Vagina (tissue), 2 donors: ENCODE measurements at regions not wholly inside any gene's neighbourhood (a gene's known extent, or its start where the extent isn't known, plus 50 kb on each side); places are given as distances from the start of the nearest gene placed in this dataset.

Experiments
- POLR2A ChIP-seq, 2 donors: fragments of 450-650 bp; IDR thresholded peaks; one replicate each; pipeline ENCODE4 v1.6.1; 2017; ENCODE audit warnings: antibody characterized with exemption in 2 of 2, mild to moderate bottlenecking in 2 of 2, moderate library complexity in 2 of 2
- TF ChIP-seq, protein P1 (sequence below), 3 experiments: fragments of 450-650 bp in 2 of 3; fragments of 200-600 bp in 1 of 3; sonication (generic) in 1 of 3; IDR thresholded peaks; one replicate each; pipeline ENCODE4 v1.5.1; 2017 to 2019; ENCODE audit warnings: antibody characterized with exemption in 3 of 3, mild to moderate bottlenecking in 2 of 3, moderate library complexity in 2 of 3

GRCh38 chr1:64325856-64326255 is 122.4 kb downstream of the UBE2U start:
- no peak for TF ChIP-seq POLR2A (IDR thresholded peaks at IDR 0.05)
- TF ChIP-seq, protein P1, sequence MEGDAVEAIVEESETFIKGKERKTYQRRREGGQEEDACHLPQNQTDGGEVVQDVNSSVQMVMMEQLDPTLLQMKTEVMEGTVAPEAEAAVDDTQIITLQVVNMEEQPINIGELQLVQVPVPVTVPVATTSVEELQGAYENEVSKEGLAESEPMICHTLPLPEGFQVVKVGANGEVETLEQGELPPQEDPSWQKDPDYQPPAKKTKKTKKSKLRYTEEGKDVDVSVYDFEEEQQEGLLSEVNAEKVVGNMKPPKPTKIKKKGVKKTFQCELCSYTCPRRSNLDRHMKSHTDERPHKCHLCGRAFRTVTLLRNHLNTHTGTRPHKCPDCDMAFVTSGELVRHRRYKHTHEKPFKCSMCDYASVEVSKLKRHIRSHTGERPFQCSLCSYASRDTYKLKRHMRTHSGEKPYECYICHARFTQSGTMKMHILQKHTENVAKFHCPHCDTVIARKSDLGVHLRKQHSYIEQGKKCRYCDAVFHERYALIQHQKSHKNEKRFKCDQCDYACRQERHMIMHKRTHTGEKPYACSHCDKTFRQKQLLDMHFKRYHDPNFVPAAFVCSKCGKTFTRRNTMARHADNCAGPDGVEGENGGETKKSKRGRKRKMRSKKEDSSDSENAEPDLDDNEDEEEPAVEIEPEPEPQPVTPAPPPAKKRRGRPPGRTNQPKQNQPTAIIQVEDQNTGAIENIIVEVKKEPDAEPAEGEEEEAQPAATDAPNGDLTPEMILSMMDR (IDR thresholded peaks at IDR 0.05) = no peak
